ENCODE measurements at regions not wholly inside any gene's neighbourhood (a gene's known extent, or its start where the extent isn't known, plus 50 kb on each side); places are given as distances from the start of the nearest gene placed in this dataset.

DNA sequence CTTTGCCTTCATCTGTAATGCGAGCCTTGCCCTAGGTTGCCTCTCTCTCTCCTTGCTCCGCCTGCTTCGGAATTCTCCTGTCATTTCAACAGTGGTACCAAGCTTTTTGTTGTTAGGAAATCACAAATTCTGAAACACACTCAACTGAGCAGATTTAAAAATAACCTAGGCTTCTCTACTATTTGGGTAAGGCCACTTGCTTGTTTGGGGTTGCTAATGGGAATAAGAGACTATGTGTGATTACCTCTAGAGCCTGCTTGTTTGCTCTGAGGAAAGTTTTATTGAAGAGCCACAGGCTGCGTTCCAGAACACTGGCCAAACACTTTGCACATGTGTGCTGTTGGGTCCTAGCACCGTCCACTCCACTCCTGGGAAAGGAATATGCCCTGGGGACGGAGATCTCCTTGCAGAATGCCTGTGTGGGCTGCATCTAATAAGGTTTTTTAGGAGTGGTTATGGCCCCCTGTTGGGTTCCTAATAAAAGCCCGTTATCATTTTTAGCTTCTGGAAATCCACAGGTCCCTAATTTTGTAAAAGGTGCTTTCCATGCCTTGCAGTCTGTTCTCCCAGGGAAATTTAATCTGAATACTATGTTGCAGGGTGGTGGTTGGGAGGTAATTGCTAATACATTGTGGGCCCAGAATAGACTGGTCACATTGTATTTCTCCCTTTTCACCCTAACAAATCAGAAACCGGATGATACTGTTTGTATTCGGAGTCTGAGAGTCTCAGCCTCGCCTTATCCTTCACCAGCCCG, 68.7 kb upstream of the KLF6 start:
- DNase-seq: no peak

- DNase-seq: no peak
Observed at GRCh38 chr10:3853016-3853415, 68.0 kb upstream of the KLF6 start.

DNA sequence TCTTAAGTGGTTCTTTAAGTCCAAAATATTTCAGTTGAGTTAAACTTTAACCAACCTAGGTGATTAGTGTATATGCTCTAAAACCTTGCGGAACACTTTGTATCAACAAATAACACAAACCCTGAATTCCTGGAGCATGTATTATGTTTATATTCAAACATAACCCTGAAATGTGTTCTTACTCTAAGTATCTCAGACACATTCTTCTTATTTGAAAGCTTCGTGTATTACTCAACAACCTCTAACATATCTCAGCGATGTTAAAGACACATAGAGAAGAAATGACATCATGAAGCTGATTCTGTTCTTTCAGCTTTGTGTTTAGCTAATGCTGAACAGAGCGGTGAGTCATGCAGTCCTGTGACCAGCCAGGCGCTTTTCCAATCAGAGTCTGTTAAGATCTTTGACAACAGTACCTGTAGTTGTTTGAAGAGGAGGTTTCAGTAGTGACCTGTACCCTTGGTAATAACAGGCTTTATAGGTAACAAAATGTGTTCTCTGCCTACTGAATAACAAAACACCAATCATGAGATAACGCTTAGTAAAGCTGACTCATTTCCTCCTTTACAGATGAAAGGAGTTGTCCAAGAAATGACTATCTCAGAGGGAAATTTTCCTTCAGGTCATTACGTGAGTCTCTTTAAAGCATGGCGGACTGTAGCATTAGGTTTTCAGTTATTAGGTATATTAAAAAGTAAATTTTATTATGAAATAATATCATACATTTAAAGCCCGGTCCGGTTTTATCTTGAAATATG, 67.3 kb upstream of the KLF6 start:
- peak; percentile 94 for DNase-seq

GRCh38 chr10:3850999-3851937, 66.3 kb upstream of the KLF6 start:
- DNase-seq: peak; percentile 53

DNA sequence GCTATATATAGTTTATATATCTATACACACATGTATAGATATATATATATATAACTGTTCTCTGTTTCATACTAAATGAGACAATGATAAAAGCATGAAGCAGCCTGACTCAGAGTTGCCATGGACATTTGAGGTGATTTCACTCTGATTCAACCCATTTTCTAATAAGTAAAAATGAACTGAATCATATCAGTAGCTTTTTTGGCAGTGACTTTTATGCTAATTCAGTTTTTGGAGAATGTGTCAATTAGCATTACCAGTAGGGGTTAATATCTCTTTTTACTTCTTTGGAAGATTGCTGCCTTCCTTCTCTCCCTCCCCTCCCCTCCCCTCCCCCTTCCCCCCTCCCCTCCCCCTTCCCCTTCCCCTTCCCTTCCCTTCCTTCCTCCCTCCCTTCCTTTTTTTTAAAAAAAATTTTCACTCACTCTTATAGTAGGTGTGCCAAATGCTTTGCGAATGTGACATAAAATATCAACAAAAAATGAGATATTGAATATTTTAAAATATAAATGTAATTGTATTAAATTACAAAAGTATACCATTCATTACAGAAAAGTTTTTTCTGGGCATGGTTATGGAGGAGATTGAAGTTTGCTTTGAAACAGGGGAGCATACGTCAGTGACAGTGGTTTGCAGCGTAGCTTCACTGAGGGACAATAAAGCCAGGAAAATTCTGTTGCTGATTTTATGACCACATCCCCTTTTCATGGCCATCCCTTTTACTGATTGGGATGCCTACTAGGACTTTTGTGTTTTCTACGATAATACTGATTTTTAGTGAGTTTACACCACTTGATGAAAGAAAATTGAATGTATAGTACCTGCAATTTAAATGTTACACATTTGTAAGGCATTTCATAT, 64.0 kb upstream of the KLF6 start:
- peak; percentile 55 for DNase-seq

- no peak for DNase-seq
Observed at GRCh38 chr10:3848005-3848774, 63.2 kb upstream of the KLF6 start.

DNA sequence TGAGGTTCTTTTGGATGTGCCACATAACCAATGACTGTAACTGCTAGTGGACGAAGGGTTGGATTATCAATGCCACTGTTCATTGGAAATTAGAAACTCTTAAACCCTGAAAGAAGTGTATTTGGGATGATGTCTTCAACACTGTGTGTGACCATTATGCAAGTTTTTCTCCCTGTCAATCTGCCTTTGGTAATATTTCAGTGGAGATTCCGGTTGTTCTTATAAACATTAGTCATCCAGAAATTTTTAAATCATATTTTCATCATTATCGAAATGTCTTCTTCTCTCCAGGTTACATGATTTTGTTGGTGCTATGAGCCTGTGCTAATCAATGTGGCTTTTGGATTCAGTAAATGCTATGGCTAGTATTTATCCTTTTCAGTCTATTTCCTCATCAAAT, 61.7 kb upstream of the KLF6 start:
- no peak for DNase-seq

- DNase-seq: no peak
Observed at GRCh38 chr10:3844491-3845025, 59.5 kb upstream of the KLF6 start.

- DNase-seq: no peak
Observed at GRCh38 chr10:3838460-3839437, 53.7 kb upstream of the KLF6 start.

- DNase-seq: no peak
Observed at GRCh38 chr10:3837647-3838459, 52.8 kb upstream of the KLF6 start.

DNA sequence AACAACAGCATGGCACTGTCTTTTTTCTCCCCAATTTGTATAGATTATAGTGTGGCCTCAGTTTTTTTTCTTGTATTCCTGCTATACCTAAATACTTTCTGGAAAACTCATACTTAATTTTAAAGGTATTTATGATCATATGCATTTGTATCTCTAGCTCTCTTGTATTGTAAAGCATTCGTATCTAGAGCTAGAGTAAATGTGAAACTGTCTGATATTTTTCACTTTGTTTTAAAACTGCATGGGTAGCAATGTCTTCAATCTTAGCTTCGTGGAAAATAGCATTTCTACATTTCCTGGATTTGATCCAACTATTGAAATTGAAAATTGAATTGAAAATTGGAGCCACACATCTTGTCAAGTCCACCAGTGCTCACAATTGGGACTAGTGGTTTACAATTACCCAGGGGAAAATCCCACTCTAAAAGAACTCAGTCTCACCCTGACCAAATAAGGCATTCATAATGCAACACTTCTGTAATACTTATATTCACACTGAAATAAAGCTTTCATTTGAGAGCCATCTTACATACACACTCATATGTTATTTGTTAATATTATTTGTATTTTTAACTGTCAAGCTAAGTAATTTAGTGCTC, 51.3 kb upstream of the KLF6 start:
- DNase-seq: peak; percentile 74

GRCh38 chr10:3835770-3836169, 50.8 kb upstream of the KLF6 start:
- no peak for DNase-seq

GRCh38 chr10:3834947-3835346, 49.9 kb upstream of the KLF6 start:
- no peak for DNase-seq

Measured in activated CD4-positive, alpha-beta T cell treated with anti-CD3 and anti-CD28 coated beads, Interleukin-2, amount 50 U/mL, for 16 hours (primary cell).